ENCODE measurements at regions not wholly inside any gene's neighbourhood (a gene's known extent, or its start where the extent isn't known, plus 50 kb on each side); places are given as distances from the start of the nearest gene placed in this dataset.

DNA sequence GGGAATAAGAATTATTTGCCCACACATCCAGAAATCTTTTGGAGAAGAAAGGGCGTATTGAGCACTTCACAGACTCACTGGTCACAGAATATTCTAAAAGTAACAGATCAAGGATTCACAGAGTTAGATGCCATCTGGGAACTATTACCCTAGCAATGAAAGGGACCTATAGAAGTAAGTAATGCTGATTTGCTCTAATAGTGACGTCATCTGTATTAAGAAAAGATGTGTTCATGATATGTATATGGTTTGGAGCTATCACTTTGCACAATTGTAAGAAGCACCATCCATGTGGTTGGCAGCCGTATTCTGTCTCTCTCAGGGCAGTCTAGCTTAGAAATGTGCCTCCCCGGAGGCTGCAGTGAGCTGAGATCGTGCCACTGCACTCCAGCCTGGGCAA lies 52.8 kb upstream of the SV2C start:
- DNase-seq, result no peak

- DNase-seq, result no peak
Measured at GRCh38 chr5:76029739-76030138, 53.4 kb upstream of the SV2C start.

DNA sequence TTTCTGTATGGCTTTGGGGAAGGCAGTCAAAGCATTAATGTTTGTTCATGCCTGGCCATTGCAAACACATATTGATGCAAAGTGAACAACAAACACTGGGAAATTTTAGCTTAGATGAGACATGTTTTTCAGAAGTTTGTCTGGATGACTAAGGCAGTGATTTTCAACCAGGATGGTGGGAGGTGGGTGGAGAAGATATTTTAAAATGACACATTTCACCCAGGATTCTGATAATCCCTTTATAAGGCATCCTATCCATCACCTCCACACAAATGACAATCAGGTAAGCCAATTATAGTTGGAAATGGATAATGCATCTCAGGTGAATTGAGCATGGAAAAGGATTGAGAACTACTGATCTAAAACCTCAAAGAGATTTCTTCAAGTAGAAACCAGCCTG lies 57.4 kb upstream of the SV2C start:
- no peak for DNase-seq

DNA sequence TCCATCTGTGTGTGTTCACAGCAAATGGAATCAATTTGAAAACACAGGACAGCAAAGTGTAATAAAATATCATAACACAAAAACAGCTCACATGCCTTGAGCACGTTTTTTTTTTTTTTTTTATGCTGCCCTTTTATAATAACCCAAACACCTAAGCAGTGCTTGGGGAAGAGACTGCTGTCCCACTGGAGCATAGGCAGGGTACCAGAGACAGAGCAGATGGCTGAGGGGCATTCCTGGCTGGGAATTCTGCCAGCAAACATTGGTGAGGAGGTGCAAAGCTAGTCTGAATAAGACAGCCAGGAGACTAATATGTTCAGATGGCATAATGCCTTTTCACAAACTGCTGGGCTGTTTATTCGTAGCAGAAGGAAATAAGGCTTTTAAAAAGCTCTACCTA lies 58.1 kb upstream of the SV2C start:
- DNase-seq, result peak; percentile 4

- no peak for DNase-seq
Measured at GRCh38 chr5:76022611-76023010, 60.6 kb upstream of the SV2C start.

- DNase-seq, result no peak
Measured at GRCh38 chr5:76021936-76022584, 61.1 kb upstream of the SV2C start.

DNA sequence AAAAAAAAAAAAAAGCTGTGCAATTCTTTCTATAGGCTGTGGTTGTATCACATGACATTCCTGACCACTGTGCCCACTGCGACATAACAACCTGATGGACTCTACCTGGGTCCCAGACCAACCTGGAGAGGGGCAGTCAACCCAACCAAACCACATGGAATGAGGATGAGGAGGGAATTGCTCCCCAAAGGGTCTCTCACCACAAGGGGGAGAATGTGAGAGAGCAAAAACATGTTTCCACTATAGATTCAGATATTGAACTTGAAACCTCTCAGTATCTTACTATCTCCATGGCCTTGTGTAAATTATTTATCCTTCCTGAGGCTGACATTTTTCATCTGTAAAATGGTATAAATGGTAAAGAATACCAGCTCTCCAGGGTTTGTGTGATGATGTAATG lies 66.9 kb upstream of the SV2C start:
- DNase-seq, result no peak

DNA sequence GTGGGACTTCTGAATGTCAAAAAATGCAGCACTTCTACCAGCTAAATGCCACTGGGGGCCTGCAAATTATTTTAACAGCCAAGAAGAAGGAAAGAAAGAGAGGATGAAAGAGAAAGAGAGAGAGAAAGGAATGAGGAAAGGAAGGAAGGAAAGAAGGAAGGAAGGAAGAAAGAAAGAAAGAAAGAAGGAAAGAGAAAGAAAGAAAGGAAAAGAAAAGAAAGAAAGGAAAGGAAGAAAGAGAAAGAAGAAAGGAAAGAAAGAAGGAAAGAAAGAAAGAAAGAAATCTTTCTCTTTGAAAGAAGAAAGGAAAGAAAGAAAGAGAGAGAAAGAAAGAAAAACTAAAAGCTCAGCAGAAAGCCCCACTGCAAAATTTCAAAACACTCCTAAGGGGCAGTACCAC lies 69.2 kb upstream of the SV2C start:
- DNase-seq, result no peak

- no peak for DNase-seq
Measured at GRCh38 chr5:76007904-76008303, 75.3 kb upstream of the SV2C start.

DNA sequence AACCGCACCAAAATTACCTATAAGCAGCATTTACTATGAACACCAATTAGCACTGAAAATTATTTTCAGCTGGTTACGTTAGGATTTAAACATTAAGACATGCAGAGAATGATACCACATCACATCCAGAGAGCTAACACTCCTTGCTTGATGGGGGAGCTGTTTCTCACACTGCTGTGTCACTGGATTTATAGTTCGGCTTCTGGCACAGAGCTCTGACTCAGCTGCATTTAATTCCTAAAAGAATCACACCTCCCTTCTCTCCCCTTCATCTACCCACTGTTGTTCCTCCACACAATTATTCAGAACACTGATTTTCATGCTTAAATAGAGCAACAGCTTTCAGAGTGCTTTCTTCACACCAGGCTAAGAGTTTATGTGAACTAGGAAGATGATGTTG lies 82.6 kb upstream of the SV2C start:
- DNase-seq, result no peak

DNA sequence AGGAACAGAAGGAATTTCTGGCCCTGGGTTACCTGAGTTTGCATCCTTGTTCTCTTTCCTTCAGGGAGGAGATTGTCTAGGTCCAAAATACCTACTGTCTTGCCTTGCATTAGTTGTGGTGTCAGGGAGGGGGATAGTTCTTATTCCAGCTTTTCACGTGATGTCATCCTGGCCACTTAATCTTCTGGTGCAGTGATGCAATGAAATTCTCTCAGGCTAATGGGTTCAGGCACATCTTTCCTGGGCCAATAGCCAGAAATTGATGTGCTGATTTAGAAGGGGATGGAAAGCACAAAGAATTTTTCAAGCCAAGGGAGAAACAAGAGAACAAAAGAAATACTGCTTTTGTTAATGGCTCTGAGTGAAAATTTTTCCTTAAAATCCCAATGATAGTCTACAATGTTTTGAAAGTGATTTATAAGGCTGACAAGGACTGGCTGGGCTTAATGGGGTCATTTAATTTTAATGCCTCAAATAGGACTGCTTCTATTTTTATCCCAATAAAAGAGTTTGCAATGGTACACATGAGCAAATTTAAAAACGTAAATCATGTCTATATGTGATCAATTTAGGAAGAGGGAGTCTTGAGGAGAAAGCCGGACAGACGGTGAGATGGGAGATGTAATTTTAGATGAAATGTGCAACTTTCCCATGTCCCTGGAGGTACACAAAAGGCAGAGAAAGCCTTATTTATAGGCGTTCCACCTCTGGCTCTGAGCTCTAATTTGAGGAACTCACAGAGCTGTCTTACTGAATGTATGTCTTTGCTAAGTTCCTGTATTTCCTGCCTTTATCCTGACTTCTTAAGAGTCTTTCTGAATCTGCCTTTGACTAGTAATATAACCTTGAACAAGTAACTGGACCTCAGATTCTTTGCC lies 89.3 kb upstream of the SV2C start:
- no peak for DNase-seq

GRCh38 chr5:75993183-75993582 lies 90.0 kb upstream of the SV2C start:
- no peak for DNase-seq

GRCh38 chr5:75992753-75993152 lies 90.4 kb upstream of the SV2C start:
- DNase-seq, result no peak

DNA sequence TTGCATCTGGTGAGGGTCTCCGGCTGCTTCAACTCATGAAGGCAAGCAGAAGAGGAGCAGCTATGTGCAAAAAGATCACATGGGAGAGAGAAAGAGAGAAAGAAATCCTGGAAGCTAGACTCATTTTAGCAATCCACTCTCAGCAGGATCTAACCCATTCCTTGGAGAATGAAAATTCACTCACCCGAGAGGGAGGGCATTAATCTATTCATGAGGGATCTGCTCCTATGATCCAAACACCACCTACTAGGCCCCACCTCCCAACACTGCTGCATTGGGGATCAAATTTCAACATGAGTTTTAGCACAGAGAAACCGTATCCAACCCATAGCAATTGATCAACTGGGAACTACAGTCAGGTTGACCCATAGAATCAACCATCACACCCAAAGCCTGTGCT lies 98.1 kb upstream of the SV2C start:
- no peak for DNase-seq

- no peak for DNase-seq
Measured at GRCh38 chr5:75975496-75975895, 107.7 kb upstream of the SV2C start.

DNA sequence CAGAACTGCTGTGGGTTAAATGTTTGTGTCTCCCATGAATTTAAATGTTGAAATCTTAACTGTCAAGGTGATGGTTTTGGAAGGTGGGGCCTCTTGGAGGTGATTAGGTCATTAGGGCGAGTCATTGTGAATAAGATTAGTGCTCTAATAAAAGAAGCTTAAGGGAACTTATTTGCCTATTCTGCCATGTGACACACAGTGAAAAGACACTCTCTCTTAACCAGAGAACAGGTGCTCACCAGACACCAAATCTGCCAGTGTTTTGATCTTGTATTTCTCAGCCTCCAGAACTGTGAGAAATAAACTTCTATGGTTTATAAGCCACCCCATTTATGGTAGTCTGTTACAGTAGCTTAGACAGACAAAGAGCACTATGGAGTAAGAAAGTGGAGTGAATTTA lies 117.9 kb upstream of the SV2C start:
- no peak for DNase-seq

DNA sequence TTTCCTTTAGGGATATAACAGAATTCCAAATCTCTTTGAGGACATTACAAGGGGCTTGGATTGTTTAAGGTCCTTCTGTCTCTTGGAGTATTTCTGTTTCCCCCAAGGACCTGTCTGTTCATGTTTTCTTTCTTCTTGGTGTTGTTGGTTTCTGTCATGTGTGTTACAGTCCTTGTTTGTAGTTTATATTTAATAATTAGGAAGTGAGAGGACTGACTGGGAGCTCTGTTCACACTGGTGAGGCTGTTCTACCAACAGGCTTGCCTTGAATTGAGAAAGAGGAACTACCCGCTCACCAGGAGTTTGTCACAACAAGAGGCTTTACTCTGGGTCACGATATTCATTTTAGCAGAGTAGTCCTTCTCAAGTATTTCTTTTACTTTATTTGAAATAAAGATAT lies 119.2 kb upstream of the SV2C start:
- no peak for DNase-seq

- no peak for DNase-seq
Measured at GRCh38 chr5:75963554-75963953, 119.6 kb upstream of the SV2C start.

DNA sequence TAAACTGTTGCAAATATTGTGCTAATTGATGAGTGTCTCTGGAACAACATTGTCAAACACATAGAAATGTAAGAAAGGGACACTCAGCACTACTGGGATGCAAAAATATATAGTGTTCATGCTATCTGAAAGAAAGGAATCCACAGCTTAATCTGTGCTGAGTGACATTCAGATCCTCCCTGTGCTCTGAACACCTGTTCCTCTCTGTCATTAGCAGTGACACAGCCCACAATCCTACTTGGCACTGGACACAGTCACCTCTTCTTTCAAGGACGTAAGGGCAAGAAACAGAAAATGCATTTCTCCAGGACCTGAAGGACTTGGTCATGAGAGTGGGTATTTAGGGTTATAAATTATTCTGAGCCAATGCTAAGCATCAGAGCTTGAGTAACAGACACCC lies 121.4 kb upstream of the SV2C start:
- DNase-seq, result no peak

- no peak for DNase-seq
Measured at GRCh38 chr5:75960129-75960528, 123.1 kb upstream of the SV2C start.

DNA sequence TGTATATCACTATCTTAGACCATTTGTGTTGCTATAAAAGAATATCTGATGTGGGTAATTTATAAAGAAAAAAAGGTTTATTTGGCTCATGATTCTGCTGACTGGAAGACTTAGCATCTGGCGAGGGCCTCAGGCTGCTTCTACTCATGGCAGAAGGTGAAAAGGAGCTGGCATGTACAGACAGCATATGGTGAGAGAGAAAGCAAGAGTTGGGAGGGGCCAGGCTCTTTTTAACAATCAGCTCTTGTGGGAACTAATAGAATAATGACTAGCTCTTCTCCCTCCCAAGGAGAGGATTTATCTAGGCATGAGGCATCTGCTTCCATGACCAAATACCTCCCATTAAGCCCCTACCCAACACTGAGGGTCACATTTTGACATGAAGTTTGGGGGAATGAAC lies 130.2 kb upstream of the SV2C start:
- no peak for DNase-seq

DNA sequence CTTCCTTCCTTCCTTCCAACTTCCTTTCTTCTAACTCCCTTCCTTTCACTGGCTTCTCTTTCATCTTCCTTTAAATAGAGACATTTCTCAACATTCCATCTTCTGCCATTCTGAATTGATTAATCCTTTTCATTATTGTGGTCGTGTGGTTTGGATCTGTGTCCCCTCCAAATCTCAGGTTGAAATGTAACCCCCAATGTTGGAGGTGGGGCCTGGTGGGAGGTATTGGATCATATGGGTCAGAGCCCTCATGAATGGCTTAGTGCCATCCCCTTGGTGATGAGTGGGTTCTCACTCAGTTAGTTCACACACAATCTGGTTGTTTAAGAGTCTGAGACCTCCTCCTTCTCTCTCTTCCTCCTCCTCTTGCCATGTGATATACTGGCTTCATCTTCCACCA lies 130.9 kb upstream of the SV2C start:
- no peak for DNase-seq

DNA sequence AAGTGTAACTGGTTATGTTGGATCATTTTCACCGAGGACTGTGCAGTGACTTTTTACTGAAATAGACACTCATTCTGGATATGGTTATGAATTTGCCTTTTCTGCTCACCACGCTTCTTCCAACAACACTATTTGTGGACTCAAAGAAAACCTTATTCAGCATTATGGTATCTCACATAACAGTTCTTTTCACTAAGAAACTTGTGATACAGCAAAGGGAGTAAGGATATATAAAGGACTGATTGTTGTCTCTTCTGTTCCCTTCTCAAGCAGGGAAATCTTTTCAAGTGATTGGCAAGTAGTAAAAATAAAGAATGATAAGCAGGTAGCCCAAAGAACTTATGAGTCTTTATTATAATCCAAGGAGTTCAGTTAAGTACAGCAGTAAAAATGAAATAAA lies 131.5 kb upstream of the SV2C start:
- DNase-seq, result no peak

DNA sequence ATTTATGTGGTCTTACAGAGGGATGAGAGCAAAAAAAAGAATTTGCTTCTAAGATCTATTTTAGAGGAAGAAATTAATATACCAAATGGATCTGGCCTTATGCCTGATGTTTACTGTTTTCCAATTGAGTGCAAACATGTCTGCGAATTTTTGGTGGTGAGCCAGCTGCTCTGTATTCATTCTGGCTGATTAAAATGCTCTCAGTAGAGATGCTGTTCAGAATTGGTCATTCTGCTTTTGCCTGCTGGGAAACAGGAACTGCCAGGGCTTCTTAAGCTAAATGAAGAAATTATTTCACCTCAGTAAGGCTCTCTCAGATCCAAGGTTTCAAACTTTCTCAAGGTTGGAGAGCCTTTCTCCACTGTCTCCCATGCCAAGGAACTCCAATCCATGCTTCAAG lies 132.0 kb upstream of the SV2C start:
- DNase-seq, result no peak

DNA sequence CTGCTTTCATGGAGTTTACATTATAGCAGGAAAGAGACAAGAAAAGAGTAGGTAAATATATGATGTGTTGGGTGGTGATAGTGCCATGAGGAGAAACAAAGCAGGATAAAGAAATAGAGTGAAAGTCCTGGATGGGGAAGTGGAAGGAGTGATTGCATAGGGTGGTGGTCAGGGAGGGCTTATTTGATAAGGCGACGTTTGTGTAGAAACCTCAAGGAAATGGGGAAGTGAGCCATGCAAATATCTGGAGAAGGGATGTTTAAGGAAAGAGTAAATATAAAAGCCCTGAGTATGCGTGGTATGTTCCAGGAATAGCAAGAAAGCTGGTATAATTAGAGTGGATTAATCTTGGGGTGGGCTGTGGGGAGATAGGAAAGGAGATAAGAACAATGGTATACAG lies 134.7 kb upstream of the SV2C start:
- no peak for DNase-seq

All from NCI-H1092 treated with DMSO at 0.1 percent for 48 hours (cell line).